K562 (cell line): ENCODE measurements at regions not wholly inside any gene's neighbourhood (a gene's known extent, or its start where the extent isn't known, plus 50 kb on each side); places are given as distances from the start of the nearest gene placed in this dataset.

Experiments
- CTCF ChIP-seq, 3 experiments: IDR thresholded peaks in 2 of 3; conservative IDR thresholded peaks in 1 of 3; 2 replicates each; pipeline ENCODE4 v1.5.1; 2011 to 2012; ENCODE audit warnings: low read length in 3 of 3, mild to moderate bottlenecking in 3 of 3, control low read depth in 2 of 3, improper control_type of control experiment in 1 of 3, inconsistent platforms in 1 of 3, low read depth in 1 of 3, mixed read lengths in 1 of 3, moderate library complexity in 1 of 3; ENCODE audit not compliant: insufficient read depth in 2 of 3
- ELK1 ChIP-seq: sonication (generic); formaldehyde crosslinking; IDR thresholded peaks from 2 replicates; pipeline ENCODE4 v1.8.1; 2022; ENCODE audit warnings: missing genetic modification reagents
- ETV5 ChIP-seq: sonication (generic); formaldehyde crosslinking; IDR thresholded peaks from 2 replicates; pipeline ENCODE4 v1.4.0; 2020; ENCODE audit warnings: low read depth, mild to moderate bottlenecking, missing genetic modification reagents
- EZH2 ChIP-seq: IDR thresholded peaks from 2 replicates; pipeline ENCODE4 v1.6.1; 2012; ENCODE audit warnings: low read depth, mild to moderate bottlenecking, inconsistent platforms, low read length, borderline replicate concordance
- GTF2F1 ChIP-seq: IDR thresholded peaks from 2 replicates; pipeline ENCODE4 v1.6.1; 2011; ENCODE audit warnings: low read depth, low read length, improper control_type of control experiment
- KAT8 ChIP-seq: fragments of 450-650 bp; IDR thresholded peaks from 2 replicates; pipeline ENCODE4 v1.6.1; 2016; ENCODE audit warnings: low read depth, mild to moderate bottlenecking
- KLF16 ChIP-seq: IDR thresholded peaks from 2 replicates; pipeline ENCODE4 v1.6.1; 2016; ENCODE audit warnings: antibody characterized with exemption
- MEIS2 ChIP-seq: fragments of 450-650 bp; IDR thresholded peaks from 2 replicates; pipeline ENCODE4 v1.6.1; 2014; ENCODE audit warnings: mild to moderate bottlenecking; ENCODE audit not compliant: partially characterized antibody
- NRF1 ChIP-seq, 2 experiments: fragments of 450-650 bp; IDR thresholded peaks in 1 of 2; conservative IDR thresholded peaks in 1 of 2; 2 replicates each; pipeline ENCODE4 v1.6.1; 2014; ENCODE audit warnings: mild to moderate bottlenecking in 2 of 2
- NUFIP1 ChIP-seq: fragments of 450-650 bp; IDR thresholded peaks from 2 replicates; pipeline ENCODE4 v1.6.1; 2018; ENCODE audit not compliant: partially characterized antibody
- RAD51 ChIP-seq: fragments of 450-650 bp; IDR thresholded peaks from 2 replicates; pipeline ENCODE4 v1.7.1; 2016; ENCODE audit warnings: low read depth, mild to moderate bottlenecking, borderline replicate concordance
- SRF ChIP-seq, 2 experiments: fragments of 250-450, 450-650 bp in 1 of 2; sonication (Bioruptor Pico) in 1 of 2; sonication (generic) in 1 of 2; formaldehyde crosslinking; IDR thresholded peaks; 2 replicates each; pipeline versions ENCODE4 v1.5.0 to v1.5.1; 2020 to 2022; ENCODE audit warnings: mild to moderate bottlenecking in 1 of 2, missing genetic modification reagents in 1 of 2
- SRSF9 ChIP-seq: fragments of 200-400 bp; formaldehyde crosslinking; IDR thresholded peaks from 2 replicates; pipeline ENCODE4 v1.6.1; 2017; ENCODE audit warnings: low read depth, low read length, borderline replicate concordance
- ZNF121 ChIP-seq: sonication (generic); formaldehyde crosslinking; conservative IDR thresholded peaks from 2 replicates; pipeline ENCODE4 v1.8.0; 2022; ENCODE audit warnings: missing genetic modification reagents

DNA sequence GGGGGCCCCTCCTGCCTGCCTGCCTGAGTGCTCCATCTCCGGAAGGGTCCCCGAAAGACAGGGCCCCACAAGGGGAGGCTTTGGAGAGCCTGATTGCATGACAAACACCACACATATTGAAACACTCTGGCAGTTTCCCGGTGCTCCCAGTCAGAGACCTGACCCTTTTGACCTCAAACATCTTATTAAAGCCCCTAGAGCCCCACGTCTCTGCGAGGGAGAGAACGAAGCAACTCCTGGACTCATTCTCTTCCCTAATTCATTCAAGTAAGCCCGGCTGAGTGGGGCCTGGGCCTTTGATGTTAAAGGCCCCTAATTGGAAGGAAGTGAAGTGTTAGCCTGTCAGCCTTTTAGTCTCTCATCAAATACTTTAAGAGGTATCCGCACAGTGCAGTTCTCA lies 335.6 kb downstream of the CYRIA start:
- no peak for TF ChIP-seq SRSF9
- no peak for TF ChIP-seq KAT8
- TF ChIP-seq MEIS2, result no peak
- TF ChIP-seq CTCF (IDR thresholded peaks at IDR 0.05 in 2 of 3, conservative IDR thresholded peaks at IDR 0.05 in 1 of 3; ENCODE audit: insufficient read depth in 2 of 3, low read depth in 1 of 3, low read length in 3 of 3), result no peak
- TF ChIP-seq ETV5, result no peak
- TF ChIP-seq SRF (CRISPR knock-in tag; IDR thresholded peaks at IDR 0.05), result no peak
- TF ChIP-seq GTF2F1, result no peak
- no peak for TF ChIP-seq NRF1 (conservative IDR thresholded peaks at IDR 0.05 in 1 of 2, IDR thresholded peaks at IDR 0.05 in 1 of 2)
- TF ChIP-seq EZH2, result no peak
- no peak for TF ChIP-seq ZNF121 (CRISPR knock-in tag)
- TF ChIP-seq RAD51, result no peak
- no peak for TF ChIP-seq NUFIP1
- TF ChIP-seq ELK1 (CRISPR knock-in tag), result no peak
- no peak for TF ChIP-seq KLF16
